ENCODE measurements at regions not wholly inside any gene's neighbourhood (a gene's known extent, or its start where the extent isn't known, plus 50 kb on each side); places are given as distances from the start of the nearest gene placed in this dataset.

GRCh38 chr19:31001991-31002390 is 347.2 kb downstream of the TSHZ3 start:
- POLR2A ChIA-PET: no interaction called here
- DNase-seq (ENCODE audit: extremely low spot score): no peak
- TF ChIP-seq L3MBTL2 (conservative IDR thresholded peaks at IDR 0.05): no peak
- TF ChIP-seq BHLHE40 (IDR thresholded peaks at IDR 0.05; ENCODE audit: borderline replicate concordance): no peak
- no peak for TF ChIP-seq ELF4 (IDR thresholded peaks at IDR 0.05)
- no peak for TF ChIP-seq ARNT (IDR thresholded peaks at IDR 0.05)
- TF ChIP-seq SUZ12 (IDR thresholded peaks at IDR 0.05): no peak
- no peak for TF ChIP-seq TARDBP (IDR thresholded peaks at IDR 0.05)
- TF ChIP-seq SP1 (IDR thresholded peaks at IDR 0.05): no peak
- no peak for TF ChIP-seq NFRKB (IDR thresholded peaks at IDR 0.05)
- TF ChIP-seq FOXK2 (IDR thresholded peaks at IDR 0.05): no peak
- TF ChIP-seq CTBP1 (IDR thresholded peaks at IDR 0.05; ENCODE audit: borderline replicate concordance): no peak
- TF ChIP-seq FOXA1 (IDR thresholded peaks at IDR 0.05): no peak
- CTCF ChIA-PET: no interaction called here

GRCh38 chr19:31000913-31001312 is 348.3 kb downstream of the TSHZ3 start:
- DNase-seq (ENCODE audit: extremely low spot score): no peak
- ChIA-PET CTCF (no interaction called here), POLR2A (no interaction called here)
- TF ChIP-seq NFRKB (IDR thresholded peaks at IDR 0.05): no peak
- TF ChIP-seq BHLHE40 (IDR thresholded peaks at IDR 0.05; ENCODE audit: borderline replicate concordance): no peak

DNA sequence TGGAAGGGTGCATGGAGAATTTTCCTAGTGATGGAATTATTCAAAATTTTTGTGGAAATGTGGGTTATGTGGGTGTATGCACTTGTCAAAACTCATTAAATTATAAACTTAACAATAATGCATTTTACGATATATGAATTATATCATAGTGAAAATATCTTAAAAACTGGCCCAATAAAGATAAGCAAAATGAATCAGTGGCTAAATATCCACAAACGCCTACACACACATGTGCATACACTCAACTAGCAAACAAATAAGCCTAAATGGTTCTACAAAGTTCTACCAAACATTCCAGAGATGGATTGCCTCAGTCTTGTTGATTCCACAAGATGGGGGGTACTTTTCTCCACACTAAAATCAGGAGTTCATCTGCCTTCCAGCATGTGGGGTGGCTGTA is 349.5 kb downstream of the TSHZ3 start:
- TF ChIP-seq FOXK2 (IDR thresholded peaks at IDR 0.05) (no peak), ZNF384 (IDR thresholded peaks at IDR 0.05) (no peak), ELF4 (IDR thresholded peaks at IDR 0.05) (no peak), NFRKB (IDR thresholded peaks at IDR 0.05) (no peak), FOXM1 (IDR thresholded peaks at IDR 0.05; ENCODE audit: borderline replicate concordance) (no peak), BHLHE40 (IDR thresholded peaks at IDR 0.05; ENCODE audit: borderline replicate concordance) (no peak), HDGF (IDR thresholded peaks at IDR 0.05; ENCODE audit: borderline replicate concordance) (no peak), LEF1 (IDR thresholded peaks at IDR 0.05; ENCODE audit: borderline replicate concordance) (no peak), SP1 (IDR thresholded peaks at IDR 0.05) (no peak), CTBP1 (IDR thresholded peaks at IDR 0.05; ENCODE audit: borderline replicate concordance) (no peak), L3MBTL2 (conservative IDR thresholded peaks at IDR 0.05) (no peak), FOXA1 (IDR thresholded peaks at IDR 0.05) (no peak), SUZ12 (IDR thresholded peaks at IDR 0.05) (no peak), ARNT (IDR thresholded peaks at IDR 0.05) (no peak), TARDBP (IDR thresholded peaks at IDR 0.05) (no peak)
- TF ChIP-seq, protein P1, sequence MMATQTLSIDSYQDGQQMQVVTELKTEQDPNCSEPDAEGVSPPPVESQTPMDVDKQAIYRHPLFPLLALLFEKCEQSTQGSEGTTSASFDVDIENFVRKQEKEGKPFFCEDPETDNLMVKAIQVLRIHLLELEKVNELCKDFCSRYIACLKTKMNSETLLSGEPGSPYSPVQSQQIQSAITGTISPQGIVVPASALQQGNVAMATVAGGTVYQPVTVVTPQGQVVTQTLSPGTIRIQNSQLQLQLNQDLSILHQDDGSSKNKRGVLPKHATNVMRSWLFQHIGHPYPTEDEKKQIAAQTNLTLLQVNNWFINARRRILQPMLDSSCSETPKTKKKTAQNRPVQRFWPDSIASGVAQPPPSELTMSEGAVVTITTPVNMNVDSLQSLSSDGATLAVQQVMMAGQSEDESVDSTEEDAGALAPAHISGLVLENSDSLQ (IDR thresholded peaks at IDR 0.05): no peak
- CTCF ChIA-PET: no interaction called here
- POLR2A ChIA-PET: no interaction called here

GRCh38 chr19:30997222-30997621 is 352.0 kb downstream of the TSHZ3 start:
- TF ChIP-seq SUZ12 (IDR thresholded peaks at IDR 0.05): no peak
- no peak for TF ChIP-seq FOXM1 (IDR thresholded peaks at IDR 0.05; ENCODE audit: borderline replicate concordance)
- CTCF ChIA-PET: no interaction called here
- no peak for DNase-seq (ENCODE audit: extremely low spot score)
- POLR2A ChIA-PET: no interaction called here

More for the DNA sequence above, 349.5 kb downstream of the TSHZ3 start:
- DNase-seq (ENCODE audit: extremely low spot score): no peak

- no peak for DNase-seq (ENCODE audit: extremely low spot score)
- no peak for TF ChIP-seq L3MBTL2 (conservative IDR thresholded peaks at IDR 0.05)
- no peak for TF ChIP-seq CTBP1 (IDR thresholded peaks at IDR 0.05; ENCODE audit: borderline replicate concordance)
- no peak for TF ChIP-seq FOXM1 (IDR thresholded peaks at IDR 0.05; ENCODE audit: borderline replicate concordance)
- no peak for TF ChIP-seq NFRKB (IDR thresholded peaks at IDR 0.05)
- no peak for TF ChIP-seq FOXK2 (IDR thresholded peaks at IDR 0.05)
- CTCF ChIA-PET: no interaction called here
- POLR2A ChIA-PET: no interaction called here
Measured at GRCh38 chr19:30978639-30979038, 370.6 kb downstream of the TSHZ3 start.

DNA sequence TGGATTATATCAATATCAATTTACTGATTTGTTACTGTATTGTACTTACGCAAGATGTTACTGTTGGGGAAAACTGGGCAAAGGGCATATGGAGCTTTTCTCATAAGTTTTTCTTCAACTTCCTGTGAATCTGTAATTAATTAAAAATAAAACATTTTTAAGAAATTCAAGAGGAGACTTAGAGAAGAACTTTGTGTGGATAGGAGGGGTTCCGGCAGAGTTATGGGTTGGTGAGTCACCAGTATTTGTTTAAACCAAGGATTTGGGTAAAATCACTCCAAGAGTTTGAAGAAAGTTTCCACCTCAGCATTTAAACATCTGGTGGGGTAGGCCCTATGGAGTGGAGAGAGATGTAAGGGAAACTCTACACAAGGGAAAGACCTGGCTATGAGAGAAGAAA is 379.6 kb downstream of the TSHZ3 start:
- ChIA-PET CTCF (no interaction called here), POLR2A (no interaction called here)
- no peak for DNase-seq (ENCODE audit: extremely low spot score)
- TF ChIP-seq ZNF384 (IDR thresholded peaks at IDR 0.05) (no peak), ARNT (IDR thresholded peaks at IDR 0.05) (no peak), FOXM1 (IDR thresholded peaks at IDR 0.05; ENCODE audit: borderline replicate concordance) (no peak), SP1 (IDR thresholded peaks at IDR 0.05) (no peak)
- TF ChIP-seq, protein P1 (IDR thresholded peaks at IDR 0.05): no peak

GRCh38 chr19:30968841-30969399 is 380.3 kb downstream of the TSHZ3 start:
- ChIA-PET CTCF (no interaction called here), POLR2A (no interaction called here)
- no peak for DNase-seq (ENCODE audit: extremely low spot score)
- TF ChIP-seq FOXA1 (IDR thresholded peaks at IDR 0.05) (no peak), NFRKB (IDR thresholded peaks at IDR 0.05) (no peak), L3MBTL2 (conservative IDR thresholded peaks at IDR 0.05) (no peak), SP1 (IDR thresholded peaks at IDR 0.05) (no peak), ELF4 (IDR thresholded peaks at IDR 0.05) (no peak), FOXK2 (IDR thresholded peaks at IDR 0.05) (no peak), ARNT (IDR thresholded peaks at IDR 0.05) (no peak), FOXM1 (IDR thresholded peaks at IDR 0.05; ENCODE audit: borderline replicate concordance) (no peak), HDGF (IDR thresholded peaks at IDR 0.05; ENCODE audit: borderline replicate concordance) (no peak), CTBP1 (IDR thresholded peaks at IDR 0.05; ENCODE audit: borderline replicate concordance) (no peak), TARDBP (IDR thresholded peaks at IDR 0.05) (no peak), BHLHE40 (IDR thresholded peaks at IDR 0.05; ENCODE audit: borderline replicate concordance) (no peak), SUZ12 (IDR thresholded peaks at IDR 0.05) (no peak), ZNF384 (IDR thresholded peaks at IDR 0.05) (no peak), LEF1 (IDR thresholded peaks at IDR 0.05; ENCODE audit: borderline replicate concordance) (no peak)
- TF ChIP-seq, protein P1 (IDR thresholded peaks at IDR 0.05): no peak

Measured in HEK293T (cell line).